Esophagus squamous epithelium (tissue), 4 donors: ENCODE measurements at regions not wholly inside any gene's neighbourhood (a gene's known extent, or its start where the extent isn't known, plus 50 kb on each side); places are given as distances from the start of the nearest gene placed in this dataset.

Experiments used
- POLR2A ChIP-seq, 4 donors: fragments of 450-650 bp; IDR thresholded peaks; one replicate each; pipeline ENCODE4 v1.6.1; 2017; ENCODE audit warnings: antibody characterized with exemption in 4 of 4, mild to moderate bottlenecking in 4 of 4, moderate library complexity in 3 of 4
- TF ChIP-seq, protein P1 (sequence below), 6 experiments: fragments of 450-650 bp in 4 of 6; fragments of 200-600 bp in 2 of 6; sonication (generic) in 2 of 6; IDR thresholded peaks; one replicate each; pipeline ENCODE4 v1.5.1; 2016 to 2019; ENCODE audit warnings: antibody characterized with exemption in 6 of 6, mild to moderate bottlenecking in 4 of 6, moderate library complexity in 4 of 6

DNA sequence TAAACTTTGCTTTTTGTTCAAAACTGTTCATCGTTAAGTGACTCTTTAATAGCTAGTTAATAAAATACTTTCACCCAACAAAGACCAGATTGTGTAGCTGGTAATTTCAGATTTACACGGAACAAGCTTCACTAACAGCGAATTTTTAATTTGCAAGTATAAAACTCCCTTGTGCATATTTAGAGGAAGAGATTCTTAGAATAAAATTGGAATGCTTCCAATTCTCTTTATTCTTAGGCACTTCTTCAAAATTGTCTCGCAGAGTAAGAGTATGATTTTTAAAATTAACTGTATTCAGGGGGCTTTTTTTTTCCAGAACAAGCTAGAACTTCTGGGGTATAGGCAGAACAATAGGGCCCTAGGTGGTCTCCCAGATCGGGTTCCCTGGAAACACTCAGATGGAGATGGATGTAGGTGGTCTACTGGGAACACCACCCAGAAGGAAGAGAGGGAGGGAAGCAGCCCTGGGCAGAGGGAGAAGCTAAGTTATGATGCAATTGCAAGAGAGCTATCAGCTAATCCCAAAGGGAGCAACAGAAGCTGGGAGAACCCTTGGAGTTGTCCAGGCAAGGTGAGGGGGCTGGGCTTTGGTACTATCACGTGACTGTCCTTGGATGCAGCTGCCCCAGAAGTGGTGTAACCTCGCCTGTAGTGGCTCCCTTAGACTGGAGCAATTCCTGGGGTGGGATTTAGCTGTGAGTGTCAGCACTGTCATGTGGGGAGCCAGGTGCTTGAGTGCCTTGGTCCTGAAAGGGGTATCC, 151.7 kb upstream of the ASB18 start:
- TF ChIP-seq, protein P1, sequence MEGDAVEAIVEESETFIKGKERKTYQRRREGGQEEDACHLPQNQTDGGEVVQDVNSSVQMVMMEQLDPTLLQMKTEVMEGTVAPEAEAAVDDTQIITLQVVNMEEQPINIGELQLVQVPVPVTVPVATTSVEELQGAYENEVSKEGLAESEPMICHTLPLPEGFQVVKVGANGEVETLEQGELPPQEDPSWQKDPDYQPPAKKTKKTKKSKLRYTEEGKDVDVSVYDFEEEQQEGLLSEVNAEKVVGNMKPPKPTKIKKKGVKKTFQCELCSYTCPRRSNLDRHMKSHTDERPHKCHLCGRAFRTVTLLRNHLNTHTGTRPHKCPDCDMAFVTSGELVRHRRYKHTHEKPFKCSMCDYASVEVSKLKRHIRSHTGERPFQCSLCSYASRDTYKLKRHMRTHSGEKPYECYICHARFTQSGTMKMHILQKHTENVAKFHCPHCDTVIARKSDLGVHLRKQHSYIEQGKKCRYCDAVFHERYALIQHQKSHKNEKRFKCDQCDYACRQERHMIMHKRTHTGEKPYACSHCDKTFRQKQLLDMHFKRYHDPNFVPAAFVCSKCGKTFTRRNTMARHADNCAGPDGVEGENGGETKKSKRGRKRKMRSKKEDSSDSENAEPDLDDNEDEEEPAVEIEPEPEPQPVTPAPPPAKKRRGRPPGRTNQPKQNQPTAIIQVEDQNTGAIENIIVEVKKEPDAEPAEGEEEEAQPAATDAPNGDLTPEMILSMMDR (IDR thresholded peaks at IDR 0.05): no peak
- TF ChIP-seq POLR2A (IDR thresholded peaks at IDR 0.05): no peak
